NCI-H1092 (cell line): ENCODE measurements at regions not wholly inside any gene's neighbourhood (a gene's known extent, or its start where the extent isn't known, plus 50 kb on each side); places are given as distances from the start of the nearest gene placed in this dataset.
"Not testable (repeated sequence)": the region's sequence is repeated elsewhere in the genome, so short reads cannot be mapped to it uniquely, and the experiment has no call there.

Experiments used
- DNase-seq: peaks from one replicate; lab custom pipeline; 2025; lab: John Stamatoyannopoulos, UW

DNA sequence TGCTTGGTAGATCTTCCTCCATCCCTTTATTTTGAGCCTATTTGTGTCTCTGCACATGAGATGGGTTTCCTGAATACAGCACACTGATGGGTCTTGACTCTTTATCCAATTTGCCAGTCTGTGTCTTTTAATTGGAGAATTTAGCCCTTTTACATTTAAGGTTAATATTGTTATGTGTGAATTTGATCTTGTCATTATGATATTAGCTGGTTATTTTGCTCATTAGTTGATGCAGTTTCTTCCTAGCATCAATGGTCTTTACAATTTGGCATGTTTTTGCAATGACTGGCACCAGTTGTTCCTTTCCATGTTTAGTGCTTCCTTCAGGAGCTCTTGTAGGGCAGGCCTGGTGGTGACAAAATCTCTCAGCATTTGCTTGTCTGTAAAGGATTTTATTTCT, 72.4 kb downstream of the HNRNPD start:
- DNase-seq, result not testable (repeated sequence)

DNA sequence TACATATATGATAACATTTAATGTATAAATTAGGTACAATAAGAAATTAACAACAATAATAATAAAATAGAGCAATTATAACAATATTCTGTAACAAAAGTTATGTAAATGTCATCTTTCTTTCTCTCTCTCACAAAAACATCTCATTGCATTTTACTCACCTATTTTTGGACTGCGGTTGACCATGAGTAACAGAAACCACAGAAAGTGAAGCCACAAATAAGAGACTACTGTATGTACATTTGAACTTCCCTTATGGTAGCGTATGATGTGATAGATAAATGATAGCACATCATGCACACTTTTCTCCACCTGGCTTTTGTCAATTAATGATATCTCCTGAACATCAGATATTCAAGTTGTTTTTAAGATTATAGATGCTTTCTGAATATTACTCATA, 80.5 kb downstream of the HNRNPD start:
- no peak for DNase-seq

DNA sequence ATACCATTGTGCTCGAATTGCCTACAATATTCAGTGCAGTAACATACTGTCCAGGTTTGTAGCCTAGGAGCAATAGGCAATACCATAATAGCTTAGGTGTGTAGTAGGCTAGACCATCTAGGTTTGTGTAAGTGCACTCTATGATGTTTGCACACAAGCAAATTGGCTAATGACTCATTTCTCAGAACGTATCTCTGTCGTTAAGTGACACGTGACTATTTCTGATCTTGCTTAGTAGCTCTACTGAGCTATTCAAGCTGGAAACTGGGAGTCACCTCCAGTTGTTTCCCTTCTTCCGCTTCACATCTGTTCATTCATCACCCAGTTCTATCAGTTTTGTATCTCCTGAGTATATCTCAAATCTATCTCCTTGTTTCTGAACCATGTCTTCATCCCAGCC, 86.1 kb downstream of the HNRNPD start:
- no peak for DNase-seq

DNA sequence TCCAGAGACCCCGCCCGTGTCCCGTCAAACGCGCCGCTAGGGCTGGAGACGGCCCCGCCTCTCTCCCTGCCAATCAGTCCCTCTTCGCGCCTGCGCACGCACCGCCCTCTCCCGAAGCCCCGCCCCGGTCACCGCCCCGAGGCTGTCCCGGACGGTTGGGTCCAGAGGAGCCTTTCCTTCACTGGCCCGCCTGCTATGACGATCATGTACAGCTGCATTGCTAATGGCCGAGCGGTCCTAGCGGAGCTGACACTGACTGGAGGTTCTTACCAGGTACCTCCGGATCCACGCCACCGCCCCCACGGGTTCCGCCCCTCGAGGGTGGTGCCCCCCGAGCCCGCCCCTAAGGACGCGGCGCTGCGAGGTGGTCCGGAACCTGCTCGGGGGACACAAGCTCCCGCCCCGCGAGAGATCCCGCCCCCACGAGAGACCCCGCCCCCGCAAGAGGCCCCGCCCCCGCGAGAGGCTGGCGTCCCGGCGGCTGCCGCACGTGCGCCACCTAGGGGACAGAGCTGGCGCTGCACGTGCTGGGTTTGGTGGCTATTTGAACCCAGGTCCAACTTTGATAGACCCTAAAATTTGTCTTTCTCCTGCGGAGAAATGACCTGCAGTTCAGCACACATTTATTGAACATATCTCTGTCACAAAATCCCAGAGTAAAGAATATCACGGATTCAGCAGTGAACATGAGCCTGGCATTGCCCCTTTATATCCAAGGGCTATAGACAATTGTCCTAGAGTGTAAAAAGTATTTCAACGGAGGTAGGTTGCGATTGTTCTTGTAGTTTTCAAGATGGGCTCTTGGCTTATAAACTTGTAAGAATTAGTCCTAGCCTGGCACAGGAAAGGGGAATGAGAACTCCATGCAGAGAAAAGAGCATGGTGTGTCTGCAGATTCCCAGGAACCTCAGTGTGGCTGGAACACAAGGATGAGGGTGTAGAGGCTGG, 88.7 kb downstream of the HNRNPD start:
- DNase-seq, result peak; percentile 96

GRCh38 chr4:82284475-82284857, 89.3 kb downstream of the HNRNPD start:
- DNase-seq, result no peak

GRCh38 chr4:82282875-82283274, 90.9 kb downstream of the HNRNPD start:
- no peak for DNase-seq

DNA sequence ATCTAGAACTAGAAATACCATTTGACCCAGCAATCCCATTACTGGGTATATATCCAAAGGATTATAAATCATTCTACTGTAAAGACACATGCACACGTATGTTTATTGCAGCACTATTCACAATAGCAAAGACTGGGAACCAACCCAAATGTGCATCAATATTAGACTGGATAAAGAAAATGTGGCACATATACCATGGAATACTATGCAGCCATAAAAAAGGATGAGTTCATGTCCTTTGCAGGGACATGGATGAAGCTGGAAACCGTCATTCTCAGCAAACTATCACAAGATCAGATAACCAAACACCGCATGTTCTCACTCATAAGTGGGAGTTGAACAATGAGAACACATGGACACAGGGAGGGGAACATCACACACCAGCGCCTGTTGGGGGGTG, 94.2 kb downstream of the HNRNPD start:
- DNase-seq, result not testable (repeated sequence)

DNA sequence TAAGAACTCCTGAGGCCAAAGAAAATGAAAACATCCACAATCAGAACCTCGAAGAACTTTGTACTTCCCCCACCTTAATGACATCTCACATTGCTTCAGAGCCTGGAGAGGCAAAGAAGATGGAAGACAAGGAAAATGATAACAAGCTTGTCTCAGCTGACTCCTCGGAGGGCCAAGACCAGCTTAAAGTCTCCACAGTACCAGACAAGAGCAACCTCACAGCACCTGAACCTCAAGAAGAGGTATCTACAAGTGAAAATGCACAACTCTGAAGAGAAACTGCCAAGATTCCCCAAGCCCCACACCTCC, 97.5 kb downstream of the HNRNPD start:
- no peak for DNase-seq

DNA sequence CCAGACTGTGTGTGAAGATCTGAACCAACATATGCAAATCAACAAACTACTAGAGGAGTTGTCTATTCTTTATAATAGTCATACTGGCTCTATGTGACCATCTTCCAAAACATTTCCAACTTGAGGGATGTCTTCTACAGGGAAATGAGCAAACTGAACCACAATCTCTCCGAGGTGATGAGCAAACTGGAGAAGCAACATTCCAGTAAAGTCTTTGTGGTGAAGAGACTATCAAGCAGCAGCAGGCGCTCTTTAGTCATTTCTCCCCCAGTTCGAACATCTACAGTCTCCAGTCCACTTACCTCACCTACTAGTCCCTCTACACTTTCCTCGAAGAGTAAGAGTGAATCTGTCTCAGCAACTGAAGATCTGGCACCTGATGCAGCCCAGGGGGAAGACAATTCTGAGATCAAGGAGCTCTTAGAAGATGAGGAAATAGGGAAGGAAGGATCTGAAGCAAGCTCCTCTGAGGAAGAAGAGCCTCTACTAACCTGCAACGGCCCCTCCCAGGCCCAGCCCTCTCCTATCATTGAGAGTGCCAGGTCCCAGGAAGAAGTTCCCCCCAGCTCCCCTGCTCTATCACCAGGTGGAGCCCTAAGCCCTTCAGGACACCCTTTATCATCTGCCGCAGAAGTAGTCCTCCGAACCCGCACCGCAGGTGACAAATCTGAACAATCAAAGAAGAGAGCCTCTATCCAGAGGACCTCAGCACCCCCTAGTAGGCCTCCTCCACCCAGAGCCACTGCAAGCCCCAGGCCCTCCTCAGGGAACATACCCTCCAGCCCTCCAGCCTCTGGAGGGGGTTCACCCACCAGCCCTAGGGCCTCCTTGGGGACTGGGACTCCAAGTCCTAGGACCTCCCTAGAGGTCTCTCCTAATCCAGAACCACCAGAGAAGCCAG, 98.1 kb downstream of the HNRNPD start:
- DNase-seq, result no peak

DNA sequence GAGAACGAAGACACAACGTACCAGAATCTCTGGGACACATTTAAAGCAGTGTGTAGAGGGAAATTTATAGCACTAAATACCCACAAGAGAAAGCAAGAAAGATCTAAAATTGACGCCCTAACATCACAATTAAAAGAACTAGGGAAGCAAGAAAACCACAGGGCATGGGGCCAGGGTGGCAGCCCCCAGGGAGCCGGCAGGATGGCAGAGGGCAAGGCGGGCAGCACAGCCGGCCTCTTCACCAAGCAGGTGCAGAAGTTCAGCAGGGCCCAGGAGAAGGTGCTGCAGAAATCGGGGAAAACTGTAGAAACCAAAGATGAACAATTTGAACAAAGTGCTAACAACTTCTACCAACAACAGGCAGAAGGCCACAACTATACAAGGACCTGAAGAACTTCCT, 99.1 kb downstream of the HNRNPD start:
- DNase-seq, result not testable (repeated sequence)

DNA sequence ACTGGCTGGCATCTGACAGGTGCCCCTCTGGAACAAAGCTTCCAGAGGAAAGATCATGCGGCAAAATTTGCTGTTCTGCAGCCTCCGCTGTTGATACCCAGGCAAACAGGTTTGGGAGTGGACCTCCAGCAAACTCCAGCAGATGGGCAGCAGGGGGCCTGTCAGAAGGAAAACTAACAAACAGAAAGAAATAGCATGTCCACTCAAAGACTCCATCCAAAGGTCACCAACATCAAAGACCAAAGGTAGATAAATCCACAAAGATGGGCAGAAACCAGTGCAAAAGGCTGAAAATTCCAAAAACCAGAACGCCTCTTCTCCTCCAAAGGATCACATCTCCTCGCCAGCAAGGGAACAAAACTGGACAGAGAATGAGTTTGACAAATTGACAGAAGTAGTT, 101.3 kb downstream of the HNRNPD start:
- DNase-seq, result not testable (repeated sequence)

GRCh38 chr4:82271915-82272480, 101.8 kb downstream of the HNRNPD start:
- DNase-seq, result not testable (repeated sequence)

DNA sequence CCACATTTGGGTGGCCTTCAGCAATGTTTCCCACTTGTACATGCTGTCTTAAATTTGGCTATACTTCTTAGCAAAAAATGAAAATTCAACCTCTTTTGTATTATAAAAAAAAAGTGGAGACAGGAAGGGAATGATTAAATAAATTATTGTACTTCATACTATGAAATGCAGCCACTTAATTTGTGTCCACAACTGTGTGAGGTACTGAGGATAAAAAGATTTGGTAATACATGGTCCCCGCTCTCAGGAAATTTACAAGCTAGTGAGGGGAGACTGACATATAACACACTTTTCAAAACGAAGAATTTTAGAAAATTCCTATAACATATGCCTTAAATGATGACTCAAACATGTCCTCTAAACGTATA, 105.0 kb downstream of the HNRNPD start:
- no peak for DNase-seq

GRCh38 chr4:82268050-82268825, 105.6 kb downstream of the HNRNPD start:
- DNase-seq, result peak; percentile 46

- no peak for DNase-seq
Measured at GRCh38 chr4:82267506-82267905, 106.3 kb downstream of the HNRNPD start.

DNA sequence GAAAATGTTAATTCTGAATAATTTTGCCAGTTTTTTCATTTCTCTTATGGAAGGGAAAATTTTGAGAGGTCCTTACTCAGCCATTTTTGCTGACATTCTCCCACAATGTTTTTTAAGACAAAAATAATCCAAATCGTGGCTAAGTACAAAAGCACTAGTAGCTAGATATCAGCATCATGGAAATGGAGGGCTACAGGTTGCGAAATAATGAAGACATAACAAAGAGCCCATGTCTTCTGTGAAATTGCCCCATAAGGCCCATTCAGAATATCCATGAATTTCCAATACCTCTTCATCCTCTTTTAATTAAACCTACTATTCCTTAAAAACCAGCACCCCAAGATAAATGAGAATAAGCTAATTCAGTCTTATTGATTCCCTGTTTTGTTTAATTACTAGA, 107.4 kb downstream of the HNRNPD start:
- DNase-seq, result no peak

DNA sequence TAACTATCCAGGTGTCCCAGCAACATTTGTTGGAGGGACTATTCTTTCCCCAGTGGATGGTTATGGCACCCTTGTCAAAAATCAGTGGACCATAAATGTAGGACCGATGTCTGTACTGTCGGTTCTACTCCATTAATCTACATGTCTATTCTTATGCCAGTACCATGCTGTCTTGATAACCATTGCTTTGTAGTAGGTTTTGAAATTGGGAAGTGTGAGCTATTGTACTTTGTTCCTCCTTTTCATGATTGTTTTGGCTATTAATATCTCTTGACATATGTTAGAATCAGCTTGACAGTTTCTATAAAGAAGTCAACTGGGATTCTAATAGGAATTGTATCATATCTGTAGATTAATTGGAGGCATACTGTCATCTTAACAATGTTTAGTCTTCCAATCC, 112.7 kb downstream of the HNRNPD start:
- DNase-seq, result no peak

DNA sequence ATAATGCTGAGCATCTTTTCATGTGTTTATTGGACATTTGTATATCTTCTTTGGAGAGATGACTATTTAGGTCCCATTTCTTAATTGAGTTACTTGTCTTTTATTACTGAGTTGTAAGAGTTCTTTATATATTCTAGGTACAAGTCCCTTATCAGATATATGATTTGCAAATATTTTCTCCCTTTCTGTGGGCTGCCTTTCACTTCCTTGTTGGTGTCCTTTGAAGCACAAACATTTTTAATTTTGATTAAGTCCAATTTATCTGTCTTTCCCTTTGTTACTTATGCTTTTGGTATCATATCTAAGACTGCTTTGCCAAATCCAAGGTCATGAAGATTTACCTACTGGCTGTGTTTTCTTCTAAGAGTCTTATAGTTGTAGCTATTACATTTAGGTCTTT, 113.2 kb downstream of the HNRNPD start:
- no peak for DNase-seq

DNA sequence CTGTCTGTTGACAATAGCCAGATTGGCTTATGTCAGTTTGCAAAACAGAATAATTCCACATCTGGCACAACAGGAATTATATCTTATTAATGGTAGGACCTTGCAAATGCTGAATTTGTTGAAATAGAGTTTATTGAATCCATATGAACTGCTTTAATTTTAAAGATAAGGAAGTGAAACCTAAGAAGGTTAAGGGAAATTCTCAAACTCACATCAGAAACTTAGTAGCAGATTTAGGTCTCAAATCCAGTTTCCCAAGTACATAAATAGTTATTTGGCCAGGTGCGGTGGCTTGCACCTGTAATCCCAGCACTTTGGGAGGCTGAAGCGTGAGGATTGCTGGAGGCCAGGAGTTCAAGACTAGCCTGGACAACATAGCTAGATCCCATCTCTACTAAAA, 117.1 kb downstream of the HNRNPD start:
- no peak for DNase-seq

DNA sequence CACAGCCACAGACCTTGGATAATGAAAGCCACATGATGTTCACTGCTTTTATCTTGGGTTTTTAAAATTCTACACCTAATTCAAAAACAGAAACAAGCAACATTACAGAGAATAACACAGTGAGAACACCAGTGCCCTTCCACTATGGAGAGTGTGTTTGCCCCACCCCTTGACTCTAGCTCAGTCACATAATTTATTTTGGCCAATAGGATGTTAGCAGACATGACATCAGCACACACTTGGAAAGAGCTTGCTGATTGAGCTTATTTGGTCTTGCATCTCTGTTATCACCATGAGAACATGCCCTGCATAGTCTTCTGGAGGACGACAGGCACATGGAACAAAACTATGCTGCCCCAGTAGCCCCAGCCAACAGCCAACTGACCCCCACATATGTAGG, 118.1 kb downstream of the HNRNPD start:
- DNase-seq, result no peak

DNA sequence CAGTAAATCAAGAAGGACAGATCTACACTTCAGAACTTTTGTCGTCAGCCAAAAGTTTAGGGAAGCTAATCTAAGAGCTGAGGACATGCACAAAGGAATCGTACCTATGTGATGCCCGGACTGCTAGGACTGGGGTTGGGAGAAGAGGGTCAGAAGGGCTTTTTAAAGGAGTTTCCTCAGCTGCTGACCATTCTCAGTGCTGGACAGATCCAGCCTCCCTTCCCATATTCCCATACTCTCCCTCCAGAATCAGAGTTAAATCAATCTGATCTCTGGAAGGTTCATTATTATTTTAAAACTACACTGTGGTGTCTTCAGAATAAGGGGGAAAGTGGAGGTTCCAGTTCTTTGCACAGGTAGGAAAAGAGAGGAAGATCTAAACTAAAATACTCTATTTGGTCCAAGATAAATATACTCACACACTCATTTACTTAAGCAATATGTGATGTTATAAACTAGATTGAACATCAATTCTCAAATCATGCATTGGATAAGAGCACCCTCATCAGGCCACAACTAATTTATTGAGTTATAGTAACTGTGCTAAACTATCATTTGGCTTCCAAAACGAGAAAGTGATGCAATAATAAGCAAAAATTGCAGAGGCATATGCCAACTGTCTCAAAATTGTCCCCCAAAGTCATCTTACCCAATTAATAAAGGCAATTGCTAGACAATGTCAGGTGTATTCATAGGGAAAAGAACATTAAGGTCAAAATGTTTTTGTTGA, 124.7 kb downstream of the HNRNPD start:
- DNase-seq, result no peak
